Parathyroid adenoma (tissue), 2 donors: ENCODE measurements at regions not wholly inside any gene's neighbourhood (a gene's known extent, or its start where the extent isn't known, plus 50 kb on each side); places are given as distances from the start of the nearest gene placed in this dataset.
"Not testable (repeated sequence)": the region's sequence is repeated elsewhere in the genome, so short reads cannot be mapped to it uniquely, and the experiment has no call there.

Source experiments
- H2AFZ ChIP-seq: fragments of 300-600 bp; sonication (generic); one replicate; pipeline ENCODE4 v1.7.0; 2017; ENCODE audit warnings: antibody characterized with exemption, mild to moderate bottlenecking
- H3K27ac ChIP-seq: fragments of 300-600 bp; sonication (generic); one replicate; pipeline ENCODE4 v1.7.0; 2017
- H3K27me3 ChIP-seq: fragments of 300-600 bp; sonication (generic); one replicate; pipeline ENCODE4 v1.7.0; 2017; ENCODE audit warnings: low read length; ENCODE audit not compliant: control insufficient read depth, insufficient read depth
- H3K36me3 ChIP-seq: fragments of 300-600 bp; sonication (generic); one replicate; pipeline ENCODE4 v1.7.0; 2017; ENCODE audit warnings: low read length; ENCODE audit not compliant: control insufficient read depth, insufficient read depth
- H3K4me1 ChIP-seq: fragments of 300-600 bp; sonication (generic); one replicate; pipeline ENCODE4 v1.7.0; 2017; ENCODE audit warnings: control low read depth
- H3K4me2 ChIP-seq: fragments of 300-600 bp; sonication (generic); one replicate; pipeline ENCODE4 v1.7.0; 2017; ENCODE audit warnings: low read length
- H3K4me3 ChIP-seq: fragments of 300-600 bp; sonication (generic); one replicate; pipeline ENCODE4 v1.7.0; 2017; ENCODE audit warnings: low read depth, low read length
- H3K79me2 ChIP-seq: fragments of 300-600 bp; sonication (generic); one replicate; pipeline ENCODE4 v1.7.0; 2017; ENCODE audit warnings: control low read depth
- H3K9ac ChIP-seq: fragments of 300-600 bp; sonication (generic); one replicate; pipeline ENCODE4 v1.7.0; 2017; ENCODE audit warnings: mild to moderate bottlenecking
- H3K9me3 ChIP-seq: fragments of 300-600 bp; sonication (generic); one replicate; pipeline ENCODE4 v1.7.0; 2017; ENCODE audit warnings: low read length; ENCODE audit not compliant: control insufficient read depth
- CTCF ChIP-seq: fragments of 300-600 bp; sonication (generic); IDR thresholded peaks from one replicate; pipeline ENCODE4 v1.7.0; 2017; ENCODE audit warnings: antibody characterized with exemption, mild to moderate bottlenecking
- donor health status: primary hyperparathyroidism.

- H3K27me3 ChIP-seq, result peaks cover 5% of the 10 kb centered on the region
- H3K4me2 ChIP-seq, result no peak overlapping the region
- no peaks in the 10 kb centered on the region for H3K79me2 ChIP-seq
- H2AFZ ChIP-seq, result no peak overlapping the region
- H3K9ac ChIP-seq, result no peak overlapping the region
- no peak overlapping the region for H3K27ac ChIP-seq
- H3K4me3 ChIP-seq, result no peak overlapping the region
- no peak for TF ChIP-seq CTCF
- no peaks in the 10 kb centered on the region for H3K4me1 ChIP-seq
- H3K36me3 ChIP-seq, result no peaks in the 10 kb centered on the region
- H3K9me3 ChIP-seq, result no peaks in the 10 kb centered on the region
Observed at GRCh38 chr17:73910821-73911515, 266.7 kb upstream of the SDK2 start.

DNA sequence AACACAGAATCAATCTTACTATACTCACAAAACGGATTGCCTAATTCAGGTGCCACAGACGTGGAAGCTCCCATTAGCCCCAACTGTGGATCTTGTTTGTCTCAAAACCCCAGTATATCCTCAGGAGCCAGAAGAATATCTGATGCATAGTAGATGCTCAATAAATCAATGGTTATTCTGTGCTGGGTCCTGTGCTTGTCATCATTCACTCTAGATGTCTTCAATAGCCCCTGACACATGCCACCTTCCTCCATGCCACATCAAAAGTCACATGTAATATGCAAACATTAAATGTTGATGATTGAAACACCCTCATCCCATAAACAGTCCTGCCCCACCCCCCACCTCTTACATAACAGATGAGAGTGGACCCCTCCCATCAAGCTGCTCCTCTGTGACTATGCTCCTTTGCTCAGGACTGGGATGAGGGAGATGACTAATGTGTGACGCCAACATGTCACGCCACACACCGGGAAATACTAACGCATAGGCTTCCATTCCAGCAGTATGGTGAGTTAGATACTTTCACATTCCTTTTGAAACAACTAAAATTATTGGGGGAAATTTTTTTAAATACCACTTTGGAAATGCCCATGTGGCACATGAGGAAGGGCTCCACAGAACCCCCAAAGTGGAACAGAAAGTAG lies 267.6 kb upstream of the SDK2 start:
- Histone ChIP-seq H3K4me2 (no peak overlapping the region), H2AFZ (no peak overlapping the region), H3K4me1 (no peaks in the 10 kb centered on the region), H3K4me3 (no peak overlapping the region), H3K27me3 (peaks cover 5% of the 10 kb centered on the region), H3K36me3 (no peaks in the 10 kb centered on the region), H3K79me2 (no peaks in the 10 kb centered on the region), H3K9me3 (no peaks in the 10 kb centered on the region), H3K27ac (no peak overlapping the region), H3K9ac (no peak overlapping the region)
- no peak for TF ChIP-seq CTCF

- no peak for TF ChIP-seq CTCF
- H3K79me2 ChIP-seq, result no peaks in the 10 kb centered on the region
- peaks cover 5% of the 10 kb centered on the region for H3K27me3 ChIP-seq
- H3K36me3 ChIP-seq, result no peaks in the 10 kb centered on the region
- no peak overlapping the region for H3K4me2 ChIP-seq
- H3K27ac ChIP-seq, result no peak overlapping the region
- no peaks in the 10 kb centered on the region for H3K9me3 ChIP-seq
- H3K9ac ChIP-seq, result no peak overlapping the region
- no peaks in the 10 kb centered on the region for H3K4me1 ChIP-seq
- H2AFZ ChIP-seq, result no peak overlapping the region
- H3K4me3 ChIP-seq, result no peak overlapping the region
Observed at GRCh38 chr17:73912373-73912746, 268.1 kb upstream of the SDK2 start.

DNA sequence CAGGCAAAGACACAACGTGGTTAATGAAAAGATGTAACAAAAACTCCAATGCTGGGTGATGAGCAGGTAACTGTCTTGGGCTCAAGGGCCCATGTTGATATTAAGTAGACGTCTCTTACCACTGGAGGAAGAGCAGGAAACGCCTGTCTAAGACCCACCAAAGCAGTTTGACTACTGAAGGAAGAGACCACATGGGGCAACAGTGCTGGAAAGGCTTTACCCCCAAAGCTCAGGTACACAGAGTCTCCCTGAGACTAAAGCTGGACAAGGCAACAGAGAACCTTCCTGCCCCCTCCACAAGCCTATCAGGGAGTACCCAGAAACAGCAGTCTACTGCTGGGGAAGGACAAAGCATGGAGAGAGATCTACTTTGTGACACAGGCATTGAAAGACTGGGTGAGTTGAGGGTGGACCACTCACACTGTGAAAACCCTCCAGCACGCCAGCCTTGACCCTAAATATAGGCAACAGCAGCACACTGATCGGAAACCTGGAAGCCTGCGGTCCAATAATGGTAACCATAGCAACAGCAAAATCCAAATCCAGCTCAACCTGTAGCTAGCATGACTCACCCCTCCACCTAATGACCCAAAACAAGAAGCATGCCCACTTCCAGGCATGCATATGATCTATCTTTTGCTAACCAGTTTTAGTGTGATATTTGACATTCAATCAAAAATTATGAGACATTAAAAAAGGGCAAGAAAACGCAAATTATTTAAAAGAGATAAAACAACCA lies 270.5 kb upstream of the SDK2 start:
- TF ChIP-seq CTCF, result no peak
- H3K9ac ChIP-seq, result no peak overlapping the region
- H3K4me1 ChIP-seq, result no peaks in the 10 kb centered on the region
- no peaks in the 10 kb centered on the region for H3K9me3 ChIP-seq
- no peak overlapping the region for H3K4me3 ChIP-seq
- no peaks in the 10 kb centered on the region for H3K36me3 ChIP-seq
- H2AFZ ChIP-seq, result no peak overlapping the region
- no peak overlapping the region for H3K4me2 ChIP-seq
- H3K79me2 ChIP-seq, result no peaks in the 10 kb centered on the region
- peaks cover 1% of the 10 kb centered on the region for H3K27me3 ChIP-seq
- H3K27ac ChIP-seq, result no peak overlapping the region

DNA sequence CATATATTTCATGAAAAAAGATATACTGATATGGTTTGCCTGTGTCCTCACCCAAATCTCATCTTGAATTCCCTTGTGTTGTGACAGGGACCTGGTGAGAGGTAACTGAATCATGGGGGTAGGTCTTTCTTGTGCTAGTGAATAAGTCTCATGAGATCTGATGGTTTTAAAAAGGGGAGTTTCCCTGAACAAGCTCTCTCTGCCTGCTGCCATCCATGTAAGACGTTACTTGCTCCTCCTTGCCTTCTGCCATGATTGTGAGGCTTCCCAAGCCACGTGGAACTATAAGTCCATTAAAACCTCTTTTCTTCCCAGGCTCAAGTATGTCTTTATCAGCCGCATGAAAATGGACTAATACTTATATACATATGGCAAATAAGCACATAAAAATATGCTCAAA lies 274.8 kb upstream of the SDK2 start:
- H3K27me3 ChIP-seq, H3K27ac ChIP-seq, H3K9me3 ChIP-seq, H3K4me3 ChIP-seq, H3K79me2 ChIP-seq, H2AFZ ChIP-seq, H3K4me2 ChIP-seq, H3K9ac ChIP-seq, H3K36me3 ChIP-seq, H3K4me1 ChIP-seq: not testable (repeated sequence)
